SU-DHL-6 (cell line): ENCODE measurements at regions not wholly inside any gene's neighbourhood (a gene's known extent, or its start where the extent isn't known, plus 50 kb on each side); places are given as distances from the start of the nearest gene placed in this dataset.

Experiments used
- H2AFZ ChIP-seq: fragments of 200-600 bp; sonication (generic); 2 replicates; pipeline ENCODE4 v1.6.1; 2014; ENCODE audit warnings: low read depth, mild to moderate bottlenecking, moderate library complexity, mixed read lengths, antibody characterized with exemption, low read length; ENCODE audit not compliant: severe bottlenecking
- H3F3A ChIP-seq: fragments of 200-600 bp; shearing (Covaris generic); 2 replicates; pipeline ENCODE4 v1.6.0; 2016; ENCODE audit warnings: antibody characterized with exemption, mild to moderate bottlenecking; ENCODE audit not compliant: insufficient read depth
- H3K27ac ChIP-seq: fragments of 200-600 bp; sonication (generic); 2 replicates; pipeline ENCODE4 v1.5.1; 2016; ENCODE audit warnings: low read depth, mild to moderate bottlenecking, low read length, moderate library complexity, mixed read lengths
- H3K27me3 ChIP-seq: fragments of 200-600 bp; sonication (generic), shearing (Covaris generic); 2 replicates; pipeline ENCODE4 v1.6.0; 2014; ENCODE audit warnings: mild to moderate bottlenecking, low read length
- H3K36me3 ChIP-seq: fragments of 200-600 bp; sonication (generic); 2 replicates; pipeline ENCODE4 v1.6.1; 2014; ENCODE audit warnings: mild to moderate bottlenecking, low read length, mixed read lengths
- H3K4me2 ChIP-seq: fragments of 300-600, 200-600 bp; shearing (Covaris generic), sonication (generic); 2 replicates; pipeline ENCODE4 v1.6.0; 2014; ENCODE audit warnings: low read length, low read depth, mild to moderate bottlenecking; ENCODE audit not compliant: poor library complexity, severe bottlenecking
- H3K4me3 ChIP-seq: fragments of 200-600 bp; sonication (generic); 2 replicates; pipeline ENCODE4 v1.5.1; 2014; ENCODE audit warnings: antibody characterized with exemption, low read length, mild to moderate bottlenecking, mixed read lengths; ENCODE audit not compliant: insufficient read depth, poor library complexity, severe bottlenecking
- H3K79me2 ChIP-seq: fragments of 200-600 bp; sonication (generic); 2 replicates; pipeline ENCODE4 v1.6.1; 2014; ENCODE audit warnings: mild to moderate bottlenecking, low read length, moderate library complexity; ENCODE audit not compliant: insufficient read depth
- H3K9ac ChIP-seq: fragments of 200-600 bp; sonication (generic); 2 replicates; pipeline ENCODE4 v1.7.0; 2014; ENCODE audit warnings: mild to moderate bottlenecking, low read length
- H3K9me2 ChIP-seq: fragments of 200-600 bp; sonication (generic); replicated peaks from 2 replicates; pipeline ENCODE4 v1.6.1; 2014; ENCODE audit warnings: low read length; ENCODE audit not compliant: insufficient read depth
- H3K9me3 ChIP-seq: fragments of 200-600 bp; sonication (generic); 2 replicates; pipeline ENCODE4 v1.6.1; 2014; ENCODE audit warnings: low read length, mixed read lengths; ENCODE audit not compliant: insufficient read depth
- H4K20me1 ChIP-seq: fragments of 200-600 bp; sonication (generic); 2 replicates; pipeline ENCODE4 v1.6.1; 2014; ENCODE audit warnings: low read depth, mild to moderate bottlenecking, antibody characterized with exemption, low read length, moderate library complexity, mixed read lengths
- CTCF ChIP-seq: fragments of 200-600 bp; sonication (generic); IDR thresholded peaks from one replicate; pipeline ENCODE4 v1.5.1; 2017; ENCODE audit warnings: antibody characterized with exemption, mild to moderate bottlenecking, low read length, moderate library complexity; ENCODE audit not compliant: insufficient read depth, poor library complexity, severe bottlenecking
- EZH2phosphoT487 ChIP-seq: fragments of 200-600 bp; sonication (generic), shearing (Covaris generic); conservative IDR thresholded peaks from 2 replicates; pipeline ENCODE4 v1.6.1; 2018; ENCODE audit warnings: mild to moderate bottlenecking, antibody characterized with exemption, low read length, moderate library complexity, mixed read lengths

- H3K27ac ChIP-seq, result no peak overlapping the region
- TF ChIP-seq CTCF (no peak), EZH2phosphoT487 (no peak)
- H3F3A ChIP-seq, result no peaks in the 10 kb centered on the region
- no peaks in the 10 kb centered on the region for H3K27me3 ChIP-seq
- no peak overlapping the region for H3K4me2 ChIP-seq
- H4K20me1 ChIP-seq, result no peaks in the 10 kb centered on the region
- H3K4me3 ChIP-seq, result no peak overlapping the region
- no peaks in the 10 kb centered on the region for H3K79me2 ChIP-seq
- no peaks in the 10 kb centered on the region for H3K36me3 ChIP-seq
- H2AFZ ChIP-seq, result no peak overlapping the region
- no peaks in the 10 kb centered on the region for H3K9me3 ChIP-seq
- H3K9ac ChIP-seq, result no peak overlapping the region
- H3K9me2 ChIP-seq, result no peaks in the 10 kb centered on the region
These were observed 54.8 kb upstream of the MAGEB16 start for GRCh38 chrX:35743331-35743730.
